ENCODE measurements at regions not wholly inside any gene's neighbourhood (a gene's known extent, or its start where the extent isn't known, plus 50 kb on each side); places are given as distances from the start of the nearest gene placed in this dataset.
A peak's percentile ranks its signal among the peaks of the same experiment; 100 is the strongest.

- TF ChIP-seq CTCF (IDR thresholded peaks at IDR 0.05), result no peak
- no peak for ATAC-seq (ENCODE audit: poor library complexity)
- Histone ChIP-seq H3K9me3 (ENCODE audit: control insufficient read depth in 1 of 2, insufficient read depth in 1 of 2, low read length in 2 of 2) (peaks cover 0 to 3% of the 10 kb centered on the region in 2 experiments), H3K27me3 (ENCODE audit: control insufficient read depth in 1 of 2, insufficient read depth in 2 of 2, low read length in 2 of 2) (no peaks in the 10 kb centered on the region), H3K27ac (ENCODE audit: low read depth in 1 of 2, low read length in 2 of 2) (no peak overlapping the region), H3K36me3 (ENCODE audit: insufficient read depth, low read length) (no peaks in the 10 kb centered on the region), H3K4me3 (ENCODE audit: low read length) (no peak overlapping the region), H3K4me1 (ENCODE audit: insufficient read depth, low read length) (no peaks in the 10 kb centered on the region)
- H3K9me3 Mint-ChIP-seq, result peaks cover 6% of the 10 kb centered on the region
- DNase-seq, result peak in 2 of 14 experiments; percentile 39 to 45
- H3K4me1 Mint-ChIP-seq (ENCODE audit: low read depth), result no peaks in the 10 kb centered on the region
- H3K27me3 Mint-ChIP-seq, result peaks cover 4% of the 10 kb centered on the region
- H3K27ac Mint-ChIP-seq, result no peak overlapping the region
- intact Hi-C loops (cut with DNase I, micrococcal nuclease), result no loop called here
- no peak overlapping the region for H3K4me3 Mint-ChIP-seq
- ChIA-PET POLR2A (no interaction called here), CTCF (no interaction called here)
- no peaks in the 10 kb centered on the region for H3K36me3 Mint-ChIP-seq (ENCODE audit: low read depth)
These were observed 305.6 kb upstream of the ZEB2 start for GRCh38 chr2:144825331-144826020.

- Mint-ChIP-seq H3K27me3 (peaks cover 4% of the 10 kb centered on the region), H3K4me1 (ENCODE audit: low read depth) (no peaks in the 10 kb centered on the region), H3K9me3 (peaks cover 11% of the 10 kb centered on the region), H3K36me3 (ENCODE audit: low read depth) (no peaks in the 10 kb centered on the region), H3K27ac (no peak overlapping the region), H3K4me3 (no peak overlapping the region)
- H3K27me3 ChIP-seq (ENCODE audit: control insufficient read depth in 1 of 2, insufficient read depth in 2 of 2, low read length in 2 of 2), result no peaks in the 10 kb centered on the region
- DNase-seq (peak in 2 of 14 experiments; percentile 2 to 11), ATAC-seq (ENCODE audit: poor library complexity) (no peak)
- no peak overlapping the region for H3K27ac ChIP-seq (ENCODE audit: low read depth in 1 of 2, low read length in 2 of 2)
- no peaks in the 10 kb centered on the region for H3K4me1 ChIP-seq (ENCODE audit: insufficient read depth, low read length)
- intact Hi-C loops (cut with DNase I, micrococcal nuclease), result no loop called here
- TF ChIP-seq CTCF (IDR thresholded peaks at IDR 0.05), result no peak
- ChIA-PET CTCF (no interaction called here), POLR2A (no interaction called here)
- H3K36me3 ChIP-seq (ENCODE audit: insufficient read depth, low read length), result no peaks in the 10 kb centered on the region
- peaks cover 0 to 3% of the 10 kb centered on the region in 2 experiments for H3K9me3 ChIP-seq (ENCODE audit: control insufficient read depth in 1 of 2, insufficient read depth in 1 of 2, low read length in 2 of 2)
- H3K4me3 ChIP-seq (ENCODE audit: low read length), result no peak overlapping the region
These were observed 304.6 kb upstream of the ZEB2 start for GRCh38 chr2:144824306-144825080.

- POLR2A ChIA-PET, result no interaction called here
- no peak for TF ChIP-seq CTCF (IDR thresholded peaks at IDR 0.05)
- H3K27ac Mint-ChIP-seq, result no peak overlapping the region
These were observed 303.0 kb upstream of the ZEB2 start for GRCh38 chr2:144822966-144823365.

More at GRCh38 chr2:144822966-144823365, 303.0 kb upstream of the ZEB2 start:
- Histone ChIP-seq H3K4me3 (ENCODE audit: low read length) (no peak overlapping the region), H3K4me1 (ENCODE audit: insufficient read depth, low read length) (no peaks in the 10 kb centered on the region), H3K36me3 (ENCODE audit: insufficient read depth, low read length) (no peaks in the 10 kb centered on the region), H3K27me3 (ENCODE audit: control insufficient read depth in 1 of 2, insufficient read depth in 2 of 2, low read length in 2 of 2) (no peaks in the 10 kb centered on the region), H3K27ac (ENCODE audit: low read depth in 1 of 2, low read length in 2 of 2) (no peak overlapping the region), H3K9me3 (ENCODE audit: control insufficient read depth in 1 of 2, insufficient read depth in 1 of 2, low read length in 2 of 2) (peaks cover 0 to 3% of the 10 kb centered on the region in 2 experiments)
- CTCF ChIA-PET, result no interaction called here
- no peaks in the 10 kb centered on the region for H3K36me3 Mint-ChIP-seq (ENCODE audit: low read depth)
- DNase-seq (no peak), ATAC-seq (ENCODE audit: poor library complexity) (no peak)
- intact Hi-C loops (cut with DNase I, micrococcal nuclease), result no loop called here
- peaks cover 11% of the 10 kb centered on the region for H3K9me3 Mint-ChIP-seq
- no peaks in the 10 kb centered on the region for H3K4me1 Mint-ChIP-seq (ENCODE audit: low read depth)
- H3K4me3 Mint-ChIP-seq, result no peak overlapping the region
- peaks cover 4% of the 10 kb centered on the region for H3K27me3 Mint-ChIP-seq
